Progenitor cell of endocrine pancreas (in vitro differentiated cells): ENCODE measurements at regions not wholly inside any gene's neighbourhood (a gene's known extent, or its start where the extent isn't known, plus 50 kb on each side); places are given as distances from the start of the nearest gene placed in this dataset.

Experiments
- DNase-seq: peaks from one replicate; pipeline ENCODE4 v3.0.0; 2021; ENCODE audit warnings: low spot score; ENCODE audit not compliant: unreplicated experiment
- H3K27ac Mint-ChIP-seq: 2 replicates; pipeline ENCODE4 v1.8.0; 2021; ENCODE audit warnings: mild to moderate bottlenecking, moderate library complexity, mixed read lengths
- H3K27me3 Mint-ChIP-seq: 2 replicates; pipeline ENCODE4 v1.8.0; 2021; ENCODE audit warnings: mixed read lengths
- H3K36me3 Mint-ChIP-seq: 2 replicates; pipeline ENCODE4 v1.8.0; 2022; ENCODE audit warnings: mixed read lengths; ENCODE audit not compliant: insufficient read depth
- H3K4me1 Mint-ChIP-seq: 2 replicates; pipeline ENCODE4 v1.8.0; 2021; ENCODE audit warnings: low read depth, mixed read lengths
- H3K4me3 Mint-ChIP-seq: 2 replicates; pipeline ENCODE4 v1.8.0; 2021; ENCODE audit warnings: low read depth, mild to moderate bottlenecking, moderate library complexity, mixed read lengths
- H3K9me3 Mint-ChIP-seq: 2 replicates; pipeline ENCODE4 v1.8.0; 2021; ENCODE audit warnings: low read depth, mixed read lengths
- CTCF ChIP-seq: fragments of 200-600 bp; sonication (generic); IDR thresholded peaks from one replicate; pipeline ENCODE4 v1.5.0; 2021; ENCODE audit warnings: antibody characterized with exemption, mild to moderate bottlenecking; ENCODE audit not compliant: unreplicated experiment

GRCh38 chr16:64150193-64150592, 971.7 kb downstream of the CDH11 start:
- H3K27me3 Mint-ChIP-seq: peaks cover 4% of the 10 kb centered on the region
- H3K4me1 Mint-ChIP-seq: peaks cover 4% of the 10 kb centered on the region
- H3K36me3 Mint-ChIP-seq: no peaks in the 10 kb centered on the region
- H3K4me3 Mint-ChIP-seq: no peak overlapping the region
- H3K27ac Mint-ChIP-seq: no peak overlapping the region
- no peak for DNase-seq
- no peak for TF ChIP-seq CTCF
- peaks cover 3% of the 10 kb centered on the region for H3K9me3 Mint-ChIP-seq

- Mint-ChIP-seq H3K9me3 (peaks cover 3% of the 10 kb centered on the region), H3K27ac (no peak overlapping the region), H3K27me3 (peaks cover 4% of the 10 kb centered on the region), H3K4me3 (no peak overlapping the region), H3K4me1 (peaks cover 4% of the 10 kb centered on the region), H3K36me3 (no peaks in the 10 kb centered on the region)
- DNase-seq: no peak
- no peak for TF ChIP-seq CTCF
Observed at GRCh38 chr16:64149756-64150155, 972.1 kb downstream of the CDH11 start.

- Mint-ChIP-seq H3K27ac (no peak overlapping the region), H3K4me1 (no peaks in the 10 kb centered on the region), H3K36me3 (no peaks in the 10 kb centered on the region), H3K27me3 (peaks cover 4% of the 10 kb centered on the region), H3K4me3 (no peak overlapping the region), H3K9me3 (peaks cover 3% of the 10 kb centered on the region)
- DNase-seq: no peak
- TF ChIP-seq CTCF: no peak
Observed at GRCh38 chr16:64148356-64148755, 973.5 kb downstream of the CDH11 start.

- H3K36me3 Mint-ChIP-seq: no peaks in the 10 kb centered on the region
- H3K27ac Mint-ChIP-seq: no peak overlapping the region
- H3K4me1 Mint-ChIP-seq: no peaks in the 10 kb centered on the region
- no peak for DNase-seq
- peaks cover 3% of the 10 kb centered on the region for H3K9me3 Mint-ChIP-seq
- H3K4me3 Mint-ChIP-seq: no peak overlapping the region
- TF ChIP-seq CTCF: no peak
- peaks cover 4% of the 10 kb centered on the region for H3K27me3 Mint-ChIP-seq
Observed at GRCh38 chr16:64147941-64148340, 973.9 kb downstream of the CDH11 start.

GRCh38 chr16:64144617-64145016, 977.2 kb downstream of the CDH11 start:
- no peaks in the 10 kb centered on the region for H3K36me3 Mint-ChIP-seq
- peaks cover 3% of the 10 kb centered on the region for H3K9me3 Mint-ChIP-seq
- H3K27ac Mint-ChIP-seq: no peak overlapping the region
- H3K4me3 Mint-ChIP-seq: no peak overlapping the region
- no peaks in the 10 kb centered on the region for H3K27me3 Mint-ChIP-seq
- TF ChIP-seq CTCF: no peak
- no peak for DNase-seq
- H3K4me1 Mint-ChIP-seq: no peaks in the 10 kb centered on the region
